GM12878 (cell line): ENCODE measurements at regions not wholly inside any gene's neighbourhood (a gene's known extent, or its start where the extent isn't known, plus 50 kb on each side); places are given as distances from the start of the nearest gene placed in this dataset.

Source experiments
- CBFB ChIP-seq: IDR thresholded peaks from 2 replicates; pipeline ENCODE4 v1.6.1; 2016; ENCODE audit warnings: antibody characterized with exemption, low read depth
- CBX3 ChIP-seq: fragments of 200-600 bp; sonication (generic); IDR thresholded peaks from 2 replicates; pipeline ENCODE4 v1.6.1; 2016; ENCODE audit warnings: low read depth, borderline replicate concordance
- CREB1 ChIP-seq: IDR thresholded peaks from 2 replicates; pipeline ENCODE4 v1.6.1; 2012; ENCODE audit warnings: low read depth, mild to moderate bottlenecking, inconsistent platforms
- EZH2 ChIP-seq: IDR thresholded peaks from 2 replicates; pipeline ENCODE4 v1.6.1; 2012; ENCODE audit warnings: low read depth, mild to moderate bottlenecking, control low read depth, inconsistent platforms, low read length, borderline replicate concordance; ENCODE audit not compliant: control insufficient read depth
- HCFC1 ChIP-seq: fragments of 150-350 bp; IDR thresholded peaks from 2 replicates; pipeline ENCODE4 v1.6.1; 2014; ENCODE audit warnings: low read length
- MYC ChIP-seq: IDR thresholded peaks from 2 replicates; pipeline ENCODE4 v1.6.1; 2011; ENCODE audit warnings: mild to moderate bottlenecking, low read length, moderate library complexity, inconsistent platforms; ENCODE audit not compliant: insufficient read depth, insufficient replicate concordance, insufficient read length, severe bottlenecking
- NFYB ChIP-seq: IDR thresholded peaks from 2 replicates; pipeline ENCODE4 v1.6.1; 2011; ENCODE audit warnings: low read depth, mild to moderate bottlenecking, low read length, improper control_type of control experiment, moderate library complexity; ENCODE audit not compliant: insufficient read depth
- RBBP5 ChIP-seq: fragments of 200-600 bp; sonication (generic); conservative IDR thresholded peaks from 2 replicates; pipeline ENCODE4 v1.6.1; 2016
- SMAD5 ChIP-seq: IDR thresholded peaks from 2 replicates; pipeline ENCODE4 v1.6.1; 2016; ENCODE audit warnings: antibody characterized with exemption, low read depth
- TF ChIP-seq, protein P1 (sequence below), 3 experiments: IDR thresholded peaks in 2 of 3; conservative IDR thresholded peaks in 1 of 3; 2 replicates each; pipeline ENCODE4 v1.5.1; 2011; ENCODE audit warnings: low read depth in 3 of 3, low read length in 3 of 3, mild to moderate bottlenecking in 3 of 3, control low read depth in 2 of 3, moderate library complexity in 2 of 3, inconsistent platforms in 1 of 3, mixed read lengths in 1 of 3; ENCODE audit not compliant: control insufficient read depth in 2 of 3, insufficient read depth in 1 of 3; ENCODE audit errors: extremely low read depth in 1 of 3
- TF ChIP-seq, protein P2 (sequence below): fragments of 450-650 bp; IDR thresholded peaks from 2 replicates; pipeline ENCODE4 v1.6.1; 2017; ENCODE audit warnings: borderline replicate concordance
- TF ChIP-seq, protein P3 (sequence below): fragments of 450-650 bp; IDR thresholded peaks from 2 replicates; pipeline ENCODE4 v1.6.1; 2017; ENCODE audit warnings: antibody characterized with exemption, mild to moderate bottlenecking, moderate library complexity
- TF ChIP-seq, protein P4 (sequence below): IDR thresholded peaks from 2 replicates; pipeline ENCODE4 v1.6.1; 2011; ENCODE audit warnings: low read depth, low read length, improper control_type of control experiment, borderline replicate concordance

DNA sequence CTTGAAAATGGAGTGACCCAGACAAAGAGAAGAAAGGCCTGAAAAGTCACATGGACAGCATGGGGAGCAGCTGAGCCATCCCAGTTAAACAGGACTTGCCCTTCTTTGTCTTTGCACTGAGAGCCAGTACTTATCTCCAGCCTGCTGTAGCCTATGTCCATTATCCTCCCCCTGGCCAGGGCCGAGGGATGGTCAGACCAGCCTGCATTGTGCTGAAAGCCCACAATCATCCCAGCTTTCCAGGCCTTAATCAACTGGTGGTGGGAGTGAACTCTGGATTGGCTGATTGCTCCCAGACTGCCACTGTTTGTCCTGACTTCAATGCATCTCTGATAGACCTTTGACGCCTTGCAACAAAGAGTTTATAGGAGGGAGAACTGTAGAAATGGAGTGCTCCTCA is 453.1 kb downstream of the EPHA5 start:
- TF ChIP-seq, protein P1, sequence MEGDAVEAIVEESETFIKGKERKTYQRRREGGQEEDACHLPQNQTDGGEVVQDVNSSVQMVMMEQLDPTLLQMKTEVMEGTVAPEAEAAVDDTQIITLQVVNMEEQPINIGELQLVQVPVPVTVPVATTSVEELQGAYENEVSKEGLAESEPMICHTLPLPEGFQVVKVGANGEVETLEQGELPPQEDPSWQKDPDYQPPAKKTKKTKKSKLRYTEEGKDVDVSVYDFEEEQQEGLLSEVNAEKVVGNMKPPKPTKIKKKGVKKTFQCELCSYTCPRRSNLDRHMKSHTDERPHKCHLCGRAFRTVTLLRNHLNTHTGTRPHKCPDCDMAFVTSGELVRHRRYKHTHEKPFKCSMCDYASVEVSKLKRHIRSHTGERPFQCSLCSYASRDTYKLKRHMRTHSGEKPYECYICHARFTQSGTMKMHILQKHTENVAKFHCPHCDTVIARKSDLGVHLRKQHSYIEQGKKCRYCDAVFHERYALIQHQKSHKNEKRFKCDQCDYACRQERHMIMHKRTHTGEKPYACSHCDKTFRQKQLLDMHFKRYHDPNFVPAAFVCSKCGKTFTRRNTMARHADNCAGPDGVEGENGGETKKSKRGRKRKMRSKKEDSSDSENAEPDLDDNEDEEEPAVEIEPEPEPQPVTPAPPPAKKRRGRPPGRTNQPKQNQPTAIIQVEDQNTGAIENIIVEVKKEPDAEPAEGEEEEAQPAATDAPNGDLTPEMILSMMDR (IDR thresholded peaks at IDR 0.05 in 2 of 3, conservative IDR thresholded peaks at IDR 0.05 in 1 of 3; ENCODE audit: control insufficient read depth in 2 of 3, extremely low read depth in 1 of 3, insufficient read depth in 1 of 3, low read depth in 3 of 3, low read length in 3 of 3): no peak
- TF ChIP-seq, protein P2, sequence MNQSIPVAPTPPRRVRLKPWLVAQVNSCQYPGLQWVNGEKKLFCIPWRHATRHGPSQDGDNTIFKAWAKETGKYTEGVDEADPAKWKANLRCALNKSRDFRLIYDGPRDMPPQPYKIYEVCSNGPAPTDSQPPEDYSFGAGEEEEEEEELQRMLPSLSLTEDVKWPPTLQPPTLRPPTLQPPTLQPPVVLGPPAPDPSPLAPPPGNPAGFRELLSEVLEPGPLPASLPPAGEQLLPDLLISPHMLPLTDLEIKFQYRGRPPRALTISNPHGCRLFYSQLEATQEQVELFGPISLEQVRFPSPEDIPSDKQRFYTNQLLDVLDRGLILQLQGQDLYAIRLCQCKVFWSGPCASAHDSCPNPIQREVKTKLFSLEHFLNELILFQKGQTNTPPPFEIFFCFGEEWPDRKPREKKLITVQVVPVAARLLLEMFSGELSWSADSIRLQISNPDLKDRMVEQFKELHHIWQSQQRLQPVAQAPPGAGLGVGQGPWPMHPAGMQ: no peak
- TF ChIP-seq MYC (no peak), SMAD5 (no peak), NFYB (no peak), EZH2 (no peak), CBX3 (no peak), CREB1 (no peak), HCFC1 (no peak), RBBP5 (no peak), CBFB (no peak)
- TF ChIP-seq, protein P3, sequence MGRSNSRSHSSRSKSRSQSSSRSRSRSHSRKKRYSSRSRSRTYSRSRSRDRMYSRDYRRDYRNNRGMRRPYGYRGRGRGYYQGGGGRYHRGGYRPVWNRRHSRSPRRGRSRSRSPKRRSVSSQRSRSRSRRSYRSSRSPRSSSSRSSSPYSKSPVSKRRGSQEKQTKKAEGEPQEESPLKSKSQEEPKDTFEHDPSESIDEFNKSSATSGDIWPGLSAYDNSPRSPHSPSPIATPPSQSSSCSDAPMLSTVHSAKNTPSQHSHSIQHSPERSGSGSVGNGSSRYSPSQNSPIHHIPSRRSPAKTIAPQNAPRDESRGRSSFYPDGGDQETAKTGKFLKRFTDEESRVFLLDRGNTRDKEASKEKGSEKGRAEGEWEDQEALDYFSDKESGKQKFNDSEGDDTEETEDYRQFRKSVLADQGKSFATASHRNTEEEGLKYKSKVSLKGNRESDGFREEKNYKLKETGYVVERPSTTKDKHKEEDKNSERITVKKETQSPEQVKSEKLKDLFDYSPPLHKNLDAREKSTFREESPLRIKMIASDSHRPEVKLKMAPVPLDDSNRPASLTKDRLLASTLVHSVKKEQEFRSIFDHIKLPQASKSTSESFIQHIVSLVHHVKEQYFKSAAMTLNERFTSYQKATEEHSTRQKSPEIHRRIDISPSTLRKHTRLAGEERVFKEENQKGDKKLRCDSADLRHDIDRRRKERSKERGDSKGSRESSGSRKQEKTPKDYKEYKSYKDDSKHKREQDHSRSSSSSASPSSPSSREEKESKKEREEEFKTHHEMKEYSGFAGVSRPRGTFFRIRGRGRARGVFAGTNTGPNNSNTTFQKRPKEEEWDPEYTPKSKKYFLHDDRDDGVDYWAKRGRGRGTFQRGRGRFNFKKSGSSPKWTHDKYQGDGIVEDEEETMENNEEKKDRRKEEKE: no peak
- TF ChIP-seq, protein P4, sequence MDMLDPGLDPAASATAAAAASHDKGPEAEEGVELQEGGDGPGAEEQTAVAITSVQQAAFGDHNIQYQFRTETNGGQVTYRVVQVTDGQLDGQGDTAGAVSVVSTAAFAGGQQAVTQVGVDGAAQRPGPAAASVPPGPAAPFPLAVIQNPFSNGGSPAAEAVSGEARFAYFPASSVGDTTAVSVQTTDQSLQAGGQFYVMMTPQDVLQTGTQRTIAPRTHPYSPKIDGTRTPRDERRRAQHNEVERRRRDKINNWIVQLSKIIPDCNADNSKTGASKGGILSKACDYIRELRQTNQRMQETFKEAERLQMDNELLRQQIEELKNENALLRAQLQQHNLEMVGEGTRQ: no peak
